ENCODE measurements at regions not wholly inside any gene's neighbourhood (a gene's known extent, or its start where the extent isn't known, plus 50 kb on each side); places are given as distances from the start of the nearest gene placed in this dataset.
"Not testable (repeated sequence)": the region's sequence is repeated elsewhere in the genome, so short reads cannot be mapped to it uniquely, and the experiment has no call there.

DNA sequence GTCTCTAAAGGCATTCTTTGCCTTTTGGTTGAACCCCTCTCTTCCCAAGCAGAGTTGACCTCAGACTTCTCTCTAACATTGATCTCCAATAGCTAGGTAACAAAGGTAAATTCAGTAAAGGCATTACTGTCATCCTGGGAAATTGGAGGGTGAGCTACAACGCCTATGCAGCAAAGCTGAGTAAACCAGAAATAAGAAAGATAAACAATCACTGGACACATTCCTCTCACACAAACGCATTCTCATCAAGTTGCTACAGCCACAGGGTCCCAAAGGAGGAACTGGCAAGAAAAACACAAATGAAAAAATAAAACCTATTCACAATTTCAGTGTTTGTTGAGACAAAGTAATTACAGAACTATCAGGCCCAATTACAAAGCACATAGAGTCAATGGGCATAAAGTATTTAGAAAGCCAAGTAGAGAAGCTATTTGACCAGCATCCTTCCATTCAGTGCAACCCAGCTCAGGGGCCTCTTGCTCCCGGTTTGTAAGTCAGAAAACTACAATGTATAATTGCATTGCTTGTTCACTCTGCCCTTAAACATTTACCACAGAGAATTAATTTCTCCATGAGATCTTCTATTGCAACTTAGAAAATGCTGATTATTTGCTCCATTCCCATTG, 967.7 kb downstream of the PCDH7 start:
- no peak overlapping the region for H3K4me3 Mint-ChIP-seq
- POLR2A ChIA-PET = no interaction called here
- no peak overlapping the region for H3K27ac Mint-ChIP-seq
- peaks cover 4% of the 10 kb centered on the region for H3K9me3 Mint-ChIP-seq (ENCODE audit: low read depth)
- CTCF ChIA-PET = no interaction called here
- no peak for ATAC-seq
- no peaks in the 10 kb centered on the region for H3K36me3 Mint-ChIP-seq (ENCODE audit: low read depth)
- DNase-seq = no peak
- H3K27me3 Mint-ChIP-seq = no peaks in the 10 kb centered on the region
- H3K4me1 Mint-ChIP-seq = no peaks in the 10 kb centered on the region
- intact Hi-C loops (cut with DNase I, micrococcal nuclease) = no loop called here

DNA sequence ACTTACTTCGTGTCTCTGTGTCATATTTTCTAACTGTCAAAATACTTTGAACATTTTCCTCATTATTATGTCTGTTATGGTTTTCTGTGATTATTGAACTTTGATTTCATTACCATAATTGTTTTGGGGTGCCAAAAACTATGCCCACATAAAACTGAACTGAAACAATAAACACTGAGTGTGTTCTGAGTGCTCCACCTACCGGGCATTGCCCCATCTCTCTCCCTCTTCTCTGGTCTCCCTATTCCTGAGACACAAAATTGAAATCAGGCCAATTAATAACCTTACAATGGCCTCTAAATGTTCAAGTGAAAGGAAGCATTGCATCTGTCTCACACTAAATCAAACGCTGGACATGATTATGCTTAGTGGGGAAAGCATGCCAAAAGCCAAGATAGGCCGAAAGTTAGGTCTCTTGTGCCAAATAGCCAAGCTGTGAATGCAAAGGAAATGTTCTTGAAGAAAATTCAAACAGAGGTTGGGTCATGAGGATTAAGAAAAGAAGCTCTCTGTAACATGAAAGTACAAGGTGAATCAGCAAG, 972.3 kb downstream of the PCDH7 start:
- DNase-seq = no peak
- H3K27me3 Mint-ChIP-seq = no peaks in the 10 kb centered on the region
- ChIA-PET CTCF (no interaction called here), POLR2A (no interaction called here)
- H3K4me3 Mint-ChIP-seq = no peak overlapping the region
- intact Hi-C loops (cut with DNase I, micrococcal nuclease) = no loop called here
- no peaks in the 10 kb centered on the region for H3K36me3 Mint-ChIP-seq (ENCODE audit: low read depth)
- no peak for ATAC-seq
- H3K27ac Mint-ChIP-seq = no peak overlapping the region
- H3K9me3 Mint-ChIP-seq (ENCODE audit: low read depth) = peaks cover 11% of the 10 kb centered on the region
- H3K4me1 Mint-ChIP-seq = no peaks in the 10 kb centered on the region

DNA sequence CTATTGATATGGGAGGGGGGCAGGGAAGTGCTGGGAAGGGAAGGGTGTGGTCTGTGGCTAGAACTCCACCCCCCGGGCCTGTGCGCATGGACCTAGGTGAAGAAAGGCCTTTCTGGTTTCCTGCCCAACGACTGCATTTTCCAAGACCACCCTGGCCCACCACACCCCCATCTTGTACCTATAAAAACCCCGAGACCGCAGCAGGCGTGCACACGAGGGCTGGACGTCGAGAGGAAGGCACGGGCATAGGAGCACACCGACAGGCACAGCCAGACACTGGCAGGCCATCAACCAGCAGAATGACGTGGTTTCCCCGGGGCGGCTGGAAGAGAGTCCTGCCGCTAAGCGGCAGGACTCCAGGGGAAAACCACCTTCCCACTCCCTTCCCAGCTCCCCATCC, 981.1 kb downstream of the PCDH7 start:
- ATAC-seq (no peak), DNase-seq (no peak)
- ChIA-PET POLR2A (no interaction called here), CTCF (no interaction called here)
- no peak overlapping the region for H3K27ac Mint-ChIP-seq
- H3K9me3 Mint-ChIP-seq (ENCODE audit: low read depth) = peaks cover 24% of the 10 kb centered on the region
- no peaks in the 10 kb centered on the region for H3K27me3 Mint-ChIP-seq
- H3K36me3 Mint-ChIP-seq (ENCODE audit: low read depth) = no peaks in the 10 kb centered on the region
- no peaks in the 10 kb centered on the region for H3K4me1 Mint-ChIP-seq
- no peak overlapping the region for H3K4me3 Mint-ChIP-seq
- intact Hi-C loops (cut with DNase I, micrococcal nuclease) = no loop called here

DNA sequence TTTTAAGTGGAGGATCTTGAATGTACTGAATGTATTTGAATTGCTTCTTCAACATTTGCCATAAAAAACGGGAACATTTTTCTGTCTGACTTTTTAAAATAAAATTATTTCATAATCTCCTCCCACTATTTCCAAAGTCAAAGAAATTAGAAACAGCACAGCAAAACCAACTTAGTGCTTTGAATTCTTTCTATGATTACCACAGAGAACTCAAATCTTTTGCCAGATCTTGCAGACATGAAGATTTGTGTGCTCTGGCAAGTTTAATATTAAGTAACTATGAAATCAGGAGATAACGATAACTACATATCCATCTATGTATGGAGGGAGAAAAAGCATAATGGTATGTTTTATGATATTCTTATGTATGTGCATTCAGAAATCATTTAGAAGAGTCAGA, 982.2 kb downstream of the PCDH7 start:
- Mint-ChIP-seq H3K27ac (no peak overlapping the region), H3K27me3 (no peaks in the 10 kb centered on the region), H3K9me3 (ENCODE audit: low read depth) (peaks cover 24% of the 10 kb centered on the region), H3K36me3 (ENCODE audit: low read depth) (no peaks in the 10 kb centered on the region), H3K4me1 (no peaks in the 10 kb centered on the region), H3K4me3 (no peak overlapping the region)
- ChIA-PET POLR2A (no interaction called here), CTCF (no interaction called here)
- DNase-seq (no peak), ATAC-seq (no peak)
- intact Hi-C loops (cut with DNase I, micrococcal nuclease) = no loop called here

DNA sequence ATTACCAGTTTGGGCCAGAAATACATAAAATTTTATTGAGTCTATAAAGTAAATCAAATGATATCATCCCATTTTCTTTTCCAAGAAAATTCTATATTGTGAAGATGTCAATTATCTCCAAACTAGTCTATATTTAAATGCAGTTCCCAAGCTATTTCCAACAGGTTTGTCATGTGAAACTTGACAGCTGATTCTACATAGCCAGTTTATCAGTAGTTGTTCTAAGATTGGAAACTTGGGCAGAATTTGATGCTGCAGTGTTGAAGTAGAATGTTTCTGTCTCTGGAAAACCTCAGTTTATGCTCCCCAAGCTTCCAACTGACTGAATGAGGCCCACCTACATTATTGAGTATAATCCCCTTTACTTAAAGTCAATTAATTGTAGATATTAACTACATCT, 994.1 kb downstream of the PCDH7 start:
- Mint-ChIP-seq H3K27me3 (no peaks in the 10 kb centered on the region), H3K9me3 (ENCODE audit: low read depth) (peaks cover 8% of the 10 kb centered on the region), H3K27ac (no peak overlapping the region), H3K36me3 (ENCODE audit: low read depth) (no peaks in the 10 kb centered on the region), H3K4me3 (no peak overlapping the region), H3K4me1 (no peaks in the 10 kb centered on the region)
- intact Hi-C loops (cut with DNase I, micrococcal nuclease) = no loop called here
- ChIA-PET POLR2A (no interaction called here), CTCF (interaction anchor here (0.6 to 1.3 kb wide), 2 partner anchors 14 to 173 kb away, joined by 3 to 5 read pairs; no protein-coding TSS in a partner anchor)
- ATAC-seq = no peak
- DNase-seq = no peak

DNA sequence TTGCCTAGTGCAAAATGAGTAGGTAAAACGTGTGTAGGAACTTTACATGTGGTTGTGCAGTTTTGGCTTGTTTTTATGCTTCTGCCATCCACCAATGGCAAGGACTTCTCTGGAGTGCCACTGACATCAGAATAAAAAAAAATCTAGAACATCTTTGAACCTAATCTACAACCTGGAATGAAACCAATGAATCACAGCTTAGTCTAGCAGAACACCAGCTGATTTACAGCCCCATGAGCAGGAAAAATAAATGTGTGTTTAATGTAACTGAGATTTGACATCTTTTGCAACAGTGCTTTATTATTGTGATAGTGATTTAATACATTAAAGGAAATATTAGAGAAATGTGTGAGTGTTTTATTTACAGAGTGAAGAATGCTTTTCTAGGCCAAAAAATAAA, 995.1 kb downstream of the PCDH7 start:
- CTCF ChIA-PET = no interaction called here
- Mint-ChIP-seq H3K4me1 (no peaks in the 10 kb centered on the region), H3K27ac (no peak overlapping the region), H3K27me3 (no peaks in the 10 kb centered on the region), H3K36me3 (ENCODE audit: low read depth) (no peaks in the 10 kb centered on the region), H3K4me3 (no peak overlapping the region), H3K9me3 (ENCODE audit: low read depth) (peaks cover 14% of the 10 kb centered on the region)
- intact Hi-C loops (cut with DNase I, micrococcal nuclease) = no loop called here
- POLR2A ChIA-PET = no interaction called here
- no peak for DNase-seq
- ATAC-seq = no peak

DNA sequence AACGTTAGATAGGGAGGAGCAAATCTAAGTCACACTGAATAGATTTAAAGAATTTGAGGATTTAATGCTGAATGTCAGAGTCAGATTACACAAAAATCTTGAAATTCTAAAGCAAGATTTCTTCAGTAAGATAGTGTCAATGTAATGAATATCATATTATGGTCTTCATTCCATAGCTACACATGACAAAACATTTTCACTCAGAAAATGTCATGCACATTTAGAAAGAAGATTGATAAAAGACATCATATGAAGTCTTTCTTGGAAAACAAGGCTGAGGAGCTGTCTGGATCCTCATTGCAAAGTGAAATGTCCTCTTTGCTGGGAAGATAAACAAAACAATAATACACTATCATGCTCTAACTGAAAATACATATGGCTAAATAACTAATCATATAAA, 1006.9 kb downstream of the PCDH7 start:
- CTCF ChIA-PET = no interaction called here
- H3K27me3 Mint-ChIP-seq = no peaks in the 10 kb centered on the region
- no peak overlapping the region for H3K4me3 Mint-ChIP-seq
- H3K9me3 Mint-ChIP-seq (ENCODE audit: low read depth) = no peaks in the 10 kb centered on the region
- no peak for ATAC-seq
- H3K36me3 Mint-ChIP-seq (ENCODE audit: low read depth) = no peaks in the 10 kb centered on the region
- intact Hi-C loops (cut with DNase I, micrococcal nuclease) = no loop called here
- H3K27ac Mint-ChIP-seq = no peak overlapping the region
- H3K4me1 Mint-ChIP-seq = no peaks in the 10 kb centered on the region
- POLR2A ChIA-PET = no interaction called here
- no peak for DNase-seq

DNA sequence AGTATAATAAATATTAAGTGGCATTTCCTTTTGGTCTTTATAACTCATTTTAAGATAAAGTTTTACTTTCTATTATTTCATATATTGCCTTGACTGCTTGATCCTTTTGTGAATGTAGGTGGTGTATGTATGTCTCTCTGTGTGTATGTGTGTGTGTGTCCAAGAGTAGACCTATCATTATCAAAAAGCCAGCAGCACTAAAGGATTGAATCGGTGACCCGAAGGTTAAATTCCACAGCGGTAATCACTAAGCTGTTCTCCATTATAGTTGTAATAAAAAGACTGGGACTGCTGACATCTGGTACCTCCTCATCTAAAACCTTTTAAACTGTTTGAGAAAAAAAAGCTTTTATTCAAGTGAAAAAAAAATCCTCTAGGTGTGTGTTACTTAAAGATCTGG, 1014.8 kb downstream of the PCDH7 start:
- H3K4me1 Mint-ChIP-seq = no peaks in the 10 kb centered on the region
- H3K27me3 Mint-ChIP-seq = no peaks in the 10 kb centered on the region
- peaks cover 4% of the 10 kb centered on the region for H3K9me3 Mint-ChIP-seq (ENCODE audit: low read depth)
- ChIA-PET CTCF (no interaction called here), POLR2A (no interaction called here)
- ATAC-seq (no peak), DNase-seq (no peak)
- H3K4me3 Mint-ChIP-seq = no peak overlapping the region
- no peaks in the 10 kb centered on the region for H3K36me3 Mint-ChIP-seq (ENCODE audit: low read depth)
- H3K27ac Mint-ChIP-seq = no peak overlapping the region
- intact Hi-C loops (cut with DNase I, micrococcal nuclease) = no loop called here

DNA sequence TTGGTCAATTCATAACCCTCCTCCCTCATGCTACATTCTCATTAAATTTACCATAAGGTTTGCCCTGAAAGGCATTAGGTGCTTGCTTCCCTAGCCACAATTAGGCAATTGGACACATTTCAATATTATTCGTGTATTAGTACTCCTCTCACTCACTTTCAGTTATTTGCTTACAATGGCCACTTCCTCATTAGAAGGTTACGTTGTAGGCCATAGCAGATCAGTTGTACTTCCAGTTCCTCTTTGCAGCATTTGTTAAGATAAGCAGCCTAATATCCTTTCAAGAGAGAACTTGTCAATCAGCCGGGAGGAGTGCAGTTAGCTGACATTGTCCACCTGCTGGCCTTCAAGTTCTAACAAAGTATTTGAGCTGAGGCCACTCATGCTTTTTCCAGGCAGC, 1017.2 kb downstream of the PCDH7 start:
- ChIA-PET CTCF (no interaction called here), POLR2A (no interaction called here)
- H3K27ac Mint-ChIP-seq = no peak overlapping the region
- intact Hi-C loops (cut with DNase I, micrococcal nuclease) = no loop called here
- DNase-seq = no peak
- ATAC-seq = no peak
- H3K36me3 Mint-ChIP-seq (ENCODE audit: low read depth) = no peaks in the 10 kb centered on the region
- H3K4me3 Mint-ChIP-seq = no peak overlapping the region
- no peaks in the 10 kb centered on the region for H3K27me3 Mint-ChIP-seq
- H3K4me1 Mint-ChIP-seq = no peaks in the 10 kb centered on the region
- peaks cover 5% of the 10 kb centered on the region for H3K9me3 Mint-ChIP-seq (ENCODE audit: low read depth)

DNA sequence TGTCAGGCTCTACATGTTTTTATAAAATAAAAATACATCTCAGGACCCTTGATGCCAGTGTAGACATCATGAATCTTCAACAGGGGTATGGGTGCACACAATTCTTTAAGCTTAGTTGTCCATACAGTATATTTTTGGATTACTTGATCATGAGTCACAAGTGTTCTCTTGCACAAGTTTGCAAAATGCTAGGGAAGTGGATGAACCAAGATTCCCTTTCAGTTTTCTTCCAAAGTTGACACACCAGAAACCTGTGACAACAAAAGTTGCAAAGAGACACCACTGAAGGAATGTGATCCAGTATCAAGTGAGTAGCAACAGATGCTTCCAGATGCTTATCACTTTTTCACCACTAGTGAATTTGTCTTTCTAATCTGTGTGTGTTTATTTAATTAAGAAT, 1021.2 kb downstream of the PCDH7 start:
- ChIA-PET POLR2A (no interaction called here), CTCF (no interaction called here)
- Mint-ChIP-seq H3K4me3 (no peak overlapping the region), H3K36me3 (ENCODE audit: low read depth) (no peaks in the 10 kb centered on the region), H3K9me3 (ENCODE audit: low read depth) (peaks cover 4% of the 10 kb centered on the region), H3K27me3 (no peaks in the 10 kb centered on the region), H3K27ac (no peak overlapping the region), H3K4me1 (no peaks in the 10 kb centered on the region)
- DNase-seq (no peak), ATAC-seq (no peak)
- intact Hi-C loops (cut with DNase I, micrococcal nuclease) = no loop called here

DNA sequence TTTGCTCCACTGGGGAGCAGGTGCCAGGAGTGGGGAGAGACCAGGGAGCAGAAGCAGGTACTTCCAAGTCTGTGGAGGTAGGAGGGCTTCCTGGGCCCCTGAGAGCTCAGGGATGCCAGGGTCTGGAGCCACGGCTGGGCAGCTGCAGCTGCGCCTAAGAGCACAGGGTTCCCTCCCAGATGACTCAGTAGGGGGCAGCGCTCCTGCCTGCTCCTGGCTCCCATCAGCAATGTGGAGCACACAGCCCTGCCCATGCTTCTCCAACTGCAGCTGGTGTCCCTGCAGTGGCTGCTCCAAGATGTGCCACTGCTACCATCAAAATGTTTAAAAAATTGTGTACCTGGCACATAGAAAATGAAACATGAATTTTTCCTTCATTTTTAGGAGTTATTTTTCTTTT, 1028.2 kb downstream of the PCDH7 start:
- intact Hi-C loops (cut with DNase I, micrococcal nuclease) = no loop called here

DNA sequence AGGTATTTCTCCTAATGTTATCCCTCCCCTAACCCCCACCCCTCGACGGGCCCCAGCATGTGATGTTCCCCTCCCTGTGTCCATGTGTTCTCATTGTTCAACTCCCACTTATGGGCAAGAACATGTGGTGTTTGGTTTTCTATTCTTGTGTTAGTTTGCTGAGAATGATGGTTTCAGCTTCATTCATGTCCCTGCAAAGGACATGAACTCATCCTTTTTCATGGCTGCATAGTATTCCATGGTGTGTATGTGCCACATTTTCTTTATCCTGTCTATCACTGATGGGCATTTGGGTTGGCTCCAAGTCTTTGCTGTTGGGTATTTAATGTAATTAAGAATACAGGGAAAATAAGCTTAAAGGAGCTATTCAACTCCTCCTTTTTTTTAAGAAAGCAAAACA, 1030.4 kb downstream of the PCDH7 start:
- CTCF ChIA-PET; POLR2A ChIA-PET; H3K27me3 Mint-ChIP-seq; ATAC-seq; H3K27ac Mint-ChIP-seq; H3K4me1 Mint-ChIP-seq; H3K36me3 Mint-ChIP-seq (ENCODE audit: low read depth); DNase-seq; H3K4me3 Mint-ChIP-seq; intact Hi-C loops (cut with DNase I, micrococcal nuclease): not testable (repeated sequence)
- H3K9me3 Mint-ChIP-seq (ENCODE audit: low read depth) = peaks cover 11% of the 10 kb centered on the region

More for the DNA sequence above, 1028.2 kb downstream of the PCDH7 start:
- no peak for DNase-seq
- ChIA-PET POLR2A (no interaction called here), CTCF (no interaction called here)
- H3K27me3 Mint-ChIP-seq = no peaks in the 10 kb centered on the region
- no peaks in the 10 kb centered on the region for H3K36me3 Mint-ChIP-seq (ENCODE audit: low read depth)
- no peak for ATAC-seq
- H3K27ac Mint-ChIP-seq = no peak overlapping the region
- H3K4me3 Mint-ChIP-seq = no peak overlapping the region
- H3K9me3 Mint-ChIP-seq (ENCODE audit: low read depth) = peaks cover 10% of the 10 kb centered on the region
- no peaks in the 10 kb centered on the region for H3K4me1 Mint-ChIP-seq

DNA sequence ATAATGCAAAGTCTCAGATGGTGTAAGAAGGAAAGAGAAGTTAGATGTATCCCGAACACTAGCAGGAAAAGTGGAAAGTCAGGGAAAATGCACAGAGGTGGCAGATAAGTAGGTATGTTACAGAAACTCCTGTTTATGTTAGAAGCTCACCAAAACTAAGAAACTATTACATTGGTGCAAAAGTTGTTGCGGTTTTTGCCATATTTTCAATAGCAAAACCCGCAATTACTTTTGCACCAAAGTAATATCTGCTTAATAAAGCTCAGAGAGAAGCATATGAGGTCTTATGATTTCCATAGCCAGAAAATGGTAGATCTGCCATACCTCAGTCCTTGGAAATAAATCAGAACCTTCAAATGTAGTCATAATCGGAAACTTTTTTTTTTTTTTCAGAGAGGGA, 1035.6 kb downstream of the PCDH7 start:
- ChIA-PET POLR2A (no interaction called here), CTCF (no interaction called here)
- Mint-ChIP-seq H3K4me3 (no peak overlapping the region), H3K36me3 (ENCODE audit: low read depth) (no peaks in the 10 kb centered on the region), H3K9me3 (ENCODE audit: low read depth) (peaks cover 15% of the 10 kb centered on the region), H3K27me3 (no peaks in the 10 kb centered on the region), H3K4me1 (no peaks in the 10 kb centered on the region), H3K27ac (no peak overlapping the region)
- DNase-seq (no peak), ATAC-seq (no peak)
- intact Hi-C loops (cut with DNase I, micrococcal nuclease) = no loop called here
